T-helper 2 cell treated with Interferon-gamma antibody and Interleukin-4, amounts not matched to agents 100 ng/mL and 5 ng/mL, for 36 hours (primary cell): ENCODE measurements at regions not wholly inside any gene's neighbourhood (a gene's known extent, or its start where the extent isn't known, plus 50 kb on each side); places are given as distances from the start of the nearest gene placed in this dataset.

Source experiments
- intact Hi-C: fragments of 100-400 bp; cut with micrococcal nuclease; formaldehyde crosslinking; loops from one replicate; pipeline ENCODE4 v1.15.1; 2023

GRCh38 chr14:101705733-101706508 lies 55.6 kb upstream of the PPP2R5C start:
- intact Hi-C loops, result loop anchor here (2.0 to 5.0 kb wide), 5 partner anchors 65 to 381 kb away; partner anchors contain the start of genes DYNC1H1 and HSP90AA1

DNA sequence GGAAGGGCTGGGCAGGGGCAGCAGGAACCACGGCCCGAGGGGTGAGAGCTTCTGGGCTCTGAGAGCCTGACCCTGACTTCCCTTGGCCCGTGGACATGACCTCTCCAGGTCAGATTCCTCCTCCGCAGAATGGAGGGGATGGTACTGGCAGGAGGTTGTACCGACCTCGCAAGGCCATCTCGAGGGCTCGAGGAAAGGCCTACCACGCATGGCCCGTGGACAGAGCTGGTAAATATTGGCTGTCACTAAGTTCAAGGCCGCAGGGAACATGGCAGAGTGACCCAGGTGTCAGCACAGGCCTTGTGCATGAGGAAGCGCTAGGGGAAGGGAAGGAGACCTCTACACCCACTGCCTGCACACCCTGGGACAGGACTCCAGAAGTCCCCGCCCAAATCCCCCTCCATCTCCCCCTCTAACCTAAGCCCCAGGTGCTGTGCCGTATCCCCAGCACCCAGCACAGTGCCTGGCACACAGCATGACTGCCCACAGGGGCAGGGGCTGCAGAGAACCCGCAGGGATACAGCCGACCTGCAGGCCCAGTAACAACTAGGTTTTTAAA lies 54.9 kb upstream of the PPP2R5C start:
- intact Hi-C loops, result loop anchor here (1.0 to 5.0 kb wide), 9 partner anchors 16 to 380 kb away; partner anchors contain the start of genes DYNC1H1 and HSP90AA1

DNA sequence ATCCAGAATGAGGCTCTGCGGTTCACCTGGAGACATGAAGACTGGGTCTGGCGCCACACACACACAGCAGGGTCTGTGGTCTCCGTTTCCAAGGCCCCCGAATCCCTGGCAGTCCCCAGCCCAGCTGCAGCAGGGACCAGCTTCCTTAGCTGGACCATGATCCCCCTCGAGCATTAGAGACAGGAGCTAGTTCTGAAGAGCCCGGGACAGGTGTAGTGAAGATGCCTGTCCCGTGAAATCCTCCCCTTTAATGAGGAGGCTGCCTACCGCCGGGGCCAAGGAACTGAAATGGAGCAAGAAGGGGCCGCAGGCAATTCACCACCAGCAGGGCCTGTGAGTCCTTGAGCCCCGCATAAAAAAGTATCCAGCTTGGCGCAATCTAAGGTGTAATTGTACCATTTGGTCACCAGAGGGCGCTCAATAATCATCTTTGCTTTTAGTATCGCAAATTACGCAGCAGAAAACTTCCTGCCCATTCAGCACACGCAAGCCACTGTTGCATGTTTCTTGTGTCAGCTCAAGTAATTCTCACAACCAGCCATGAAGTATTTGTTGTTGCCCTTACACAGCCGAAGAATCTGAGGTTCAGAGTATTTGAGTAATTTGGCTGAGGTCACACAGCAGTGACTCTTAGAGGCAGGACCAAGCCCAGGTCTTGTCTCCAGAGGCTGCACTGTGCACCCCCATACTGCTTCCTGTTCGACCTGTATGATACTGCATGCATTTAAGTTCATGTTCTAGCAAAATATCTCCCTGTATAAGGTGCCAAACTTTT lies 54.3 kb upstream of the PPP2R5C start:
- intact Hi-C loops, result loop anchor here (1.0 to 5.0 kb wide), 9 partner anchors 15 to 380 kb away; partner anchors contain the start of genes DYNC1H1 and HSP90AA1

DNA sequence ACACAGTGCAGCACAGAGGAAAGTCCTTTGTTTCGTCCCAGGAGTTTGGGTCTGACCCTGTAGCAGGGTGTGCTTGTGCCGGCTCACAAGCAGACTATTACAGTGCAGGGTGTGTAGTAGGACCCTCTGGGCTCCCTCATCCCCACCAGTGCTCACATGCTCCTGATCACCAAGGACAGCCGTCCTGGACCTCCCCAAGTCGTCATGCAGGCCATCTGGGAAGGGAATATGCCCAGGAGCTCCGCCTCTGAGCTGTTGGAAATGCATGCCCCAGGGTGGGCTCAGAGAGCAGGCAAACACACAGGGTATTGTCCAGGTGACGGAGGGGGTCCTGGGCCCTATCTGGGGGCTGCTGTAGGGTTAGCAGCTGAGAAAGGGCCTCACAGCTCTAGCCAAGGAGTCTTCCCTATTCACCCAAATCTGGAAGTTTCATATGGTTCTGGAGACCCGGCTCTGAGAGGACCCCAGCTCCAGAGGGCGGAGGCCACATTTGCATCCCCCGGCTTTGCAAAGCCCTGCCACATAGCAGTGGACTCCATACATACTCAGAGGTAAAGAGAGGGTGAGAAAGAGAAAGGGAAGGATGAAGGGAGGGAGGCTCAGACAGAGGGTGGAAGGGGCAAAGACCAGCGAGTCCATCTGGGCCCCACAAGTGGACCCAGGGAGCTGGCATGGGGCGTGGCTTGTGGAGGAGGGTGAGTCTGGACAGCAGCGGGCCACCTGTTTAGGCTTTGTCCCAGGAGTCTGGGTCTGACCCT lies 53.5 kb upstream of the PPP2R5C start:
- intact Hi-C loops, result loop anchor here (1.0 to 5.0 kb wide), 9 partner anchors 14 to 379 kb away; partner anchors contain the start of genes DYNC1H1 and HSP90AA1

DNA sequence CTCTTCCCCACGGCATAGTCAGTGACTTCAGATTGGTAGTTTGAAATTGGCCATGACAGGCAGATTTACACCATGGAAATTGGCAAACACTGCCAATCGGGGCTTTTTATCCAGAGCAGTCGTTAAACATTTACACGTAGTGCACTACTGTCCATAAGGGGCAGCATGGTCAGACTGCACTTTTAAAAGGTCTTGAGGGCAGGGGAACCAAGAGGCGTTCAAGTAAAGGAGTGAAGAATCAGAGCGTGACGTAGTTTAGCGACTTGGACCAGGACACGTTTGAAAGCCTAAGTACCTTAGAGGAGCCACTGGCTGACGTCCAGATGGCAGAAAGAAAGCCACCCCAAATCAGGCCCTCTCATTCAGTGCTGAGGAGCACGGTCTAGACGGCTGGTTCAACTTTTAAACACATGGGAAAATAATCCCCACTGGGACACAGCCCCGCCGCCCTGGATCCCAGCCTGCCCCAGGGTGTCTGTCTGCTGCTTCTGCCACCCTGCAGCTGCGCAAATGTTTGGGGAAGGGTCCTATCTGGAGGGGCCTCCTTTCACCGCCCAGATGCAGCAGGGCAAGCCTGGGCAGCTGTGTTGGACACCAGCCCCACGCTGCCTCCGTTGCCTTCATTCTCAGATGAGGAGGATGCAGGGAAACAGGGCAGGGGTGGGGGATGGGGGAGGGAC lies 52.5 kb upstream of the PPP2R5C start:
- intact Hi-C loops, result loop anchor here (5.0 kb wide), 3 partner anchors 113 to 253 kb away; partner anchors contain the start of gene DYNC1H1

DNA sequence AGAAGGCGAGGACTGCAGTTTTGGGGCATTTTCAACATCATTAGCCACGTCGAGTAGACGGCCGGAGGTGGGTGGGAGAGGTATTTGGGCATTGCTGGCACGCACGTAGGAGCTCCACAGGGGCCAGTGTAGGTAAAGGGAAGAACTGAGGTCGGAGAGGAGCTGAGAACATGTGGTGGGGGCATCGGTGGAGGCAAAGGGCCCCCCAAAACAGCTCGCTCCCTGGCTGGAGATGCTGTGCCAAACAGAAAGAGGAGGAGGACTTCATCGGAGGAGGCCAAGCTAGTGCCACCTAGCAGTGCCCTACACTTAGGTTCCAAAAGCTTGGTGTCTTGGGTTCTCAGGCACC lies 52.0 kb upstream of the PPP2R5C start:
- intact Hi-C loops, result loop anchor here (5.0 kb wide), 3 partner anchors 113 to 253 kb away; partner anchors contain the start of gene DYNC1H1

- intact Hi-C loops, result loop anchor here (5.0 kb wide), 3 partner anchors 112 to 252 kb away; partner anchors contain the start of gene DYNC1H1
These were observed 51.3 kb upstream of the PPP2R5C start for GRCh38 chr14:101709962-101710931.

DNA sequence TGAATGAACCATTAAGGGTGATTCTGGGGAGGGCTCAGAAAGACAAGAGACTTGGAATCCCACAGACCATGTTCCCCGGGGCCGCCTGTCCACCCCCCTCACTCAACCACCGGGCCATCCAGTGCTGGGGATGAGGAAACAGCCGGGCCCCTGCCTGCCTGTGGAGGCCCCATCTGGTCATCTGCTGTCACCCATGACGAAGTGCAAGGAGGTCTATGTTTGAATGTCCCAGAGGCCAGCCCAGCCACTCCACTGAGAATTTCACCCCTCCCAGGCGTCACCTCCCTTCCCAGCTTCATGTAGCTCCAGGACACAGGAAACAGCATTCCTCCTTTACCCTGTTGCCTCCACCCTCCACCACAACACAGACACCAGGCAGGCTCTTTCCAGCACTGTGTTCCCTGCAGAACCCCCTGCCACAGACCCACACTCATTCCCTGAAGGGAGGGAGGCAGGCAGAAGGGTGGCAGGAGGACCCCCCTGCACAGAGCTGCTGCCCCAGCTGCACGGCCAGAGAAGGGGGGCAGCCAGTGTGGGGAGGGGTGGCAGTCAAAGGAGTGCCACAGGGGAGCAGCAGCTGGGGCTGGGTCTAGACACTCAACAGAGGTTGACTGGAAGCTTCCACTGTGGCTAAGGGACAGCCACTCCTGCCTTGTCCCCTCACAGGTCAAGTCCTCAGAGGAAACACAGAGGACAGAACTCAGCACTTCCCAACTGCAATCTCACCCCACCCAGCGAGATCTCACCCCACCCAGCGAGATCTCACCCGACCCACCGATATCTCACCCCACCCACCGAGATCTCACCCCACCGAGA lies 50.3 kb upstream of the PPP2R5C start:
- intact Hi-C loops, result no loop called here
